ENCODE measurements at regions not wholly inside any gene's neighbourhood (a gene's known extent, or its start where the extent isn't known, plus 50 kb on each side); places are given as distances from the start of the nearest gene placed in this dataset.

DNA sequence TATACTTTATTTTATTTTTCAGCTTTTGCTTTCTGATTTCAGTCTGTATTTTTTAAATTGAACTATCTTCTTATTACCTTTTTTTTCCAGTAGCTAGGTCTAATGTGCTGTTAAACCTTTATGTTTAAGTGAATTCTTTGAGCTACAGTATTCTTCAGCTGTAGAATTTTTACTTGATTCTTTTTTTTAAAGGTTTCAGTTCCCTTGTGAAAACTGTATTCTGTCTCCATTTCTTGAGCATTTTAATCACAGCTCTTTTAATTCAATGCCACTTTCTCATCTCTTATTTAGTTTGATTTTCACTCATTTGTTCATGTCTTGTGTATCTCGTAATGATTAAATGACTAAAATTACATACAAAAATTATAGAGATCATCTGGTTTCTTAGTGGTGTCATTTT is 233.8 kb downstream of the MTRR start:
- no peak for DNase-seq (ENCODE audit: low read depth)
- H3K4me3 ChIP-seq (ENCODE audit: control insufficient read depth, low read depth, low read length), result no peak overlapping the region
- TF ChIP-seq, protein P1, sequence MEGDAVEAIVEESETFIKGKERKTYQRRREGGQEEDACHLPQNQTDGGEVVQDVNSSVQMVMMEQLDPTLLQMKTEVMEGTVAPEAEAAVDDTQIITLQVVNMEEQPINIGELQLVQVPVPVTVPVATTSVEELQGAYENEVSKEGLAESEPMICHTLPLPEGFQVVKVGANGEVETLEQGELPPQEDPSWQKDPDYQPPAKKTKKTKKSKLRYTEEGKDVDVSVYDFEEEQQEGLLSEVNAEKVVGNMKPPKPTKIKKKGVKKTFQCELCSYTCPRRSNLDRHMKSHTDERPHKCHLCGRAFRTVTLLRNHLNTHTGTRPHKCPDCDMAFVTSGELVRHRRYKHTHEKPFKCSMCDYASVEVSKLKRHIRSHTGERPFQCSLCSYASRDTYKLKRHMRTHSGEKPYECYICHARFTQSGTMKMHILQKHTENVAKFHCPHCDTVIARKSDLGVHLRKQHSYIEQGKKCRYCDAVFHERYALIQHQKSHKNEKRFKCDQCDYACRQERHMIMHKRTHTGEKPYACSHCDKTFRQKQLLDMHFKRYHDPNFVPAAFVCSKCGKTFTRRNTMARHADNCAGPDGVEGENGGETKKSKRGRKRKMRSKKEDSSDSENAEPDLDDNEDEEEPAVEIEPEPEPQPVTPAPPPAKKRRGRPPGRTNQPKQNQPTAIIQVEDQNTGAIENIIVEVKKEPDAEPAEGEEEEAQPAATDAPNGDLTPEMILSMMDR (conservative IDR thresholded peaks at IDR 0.05; ENCODE audit: control insufficient read depth, insufficient read depth, low read depth, low read length), result no peak

DNA sequence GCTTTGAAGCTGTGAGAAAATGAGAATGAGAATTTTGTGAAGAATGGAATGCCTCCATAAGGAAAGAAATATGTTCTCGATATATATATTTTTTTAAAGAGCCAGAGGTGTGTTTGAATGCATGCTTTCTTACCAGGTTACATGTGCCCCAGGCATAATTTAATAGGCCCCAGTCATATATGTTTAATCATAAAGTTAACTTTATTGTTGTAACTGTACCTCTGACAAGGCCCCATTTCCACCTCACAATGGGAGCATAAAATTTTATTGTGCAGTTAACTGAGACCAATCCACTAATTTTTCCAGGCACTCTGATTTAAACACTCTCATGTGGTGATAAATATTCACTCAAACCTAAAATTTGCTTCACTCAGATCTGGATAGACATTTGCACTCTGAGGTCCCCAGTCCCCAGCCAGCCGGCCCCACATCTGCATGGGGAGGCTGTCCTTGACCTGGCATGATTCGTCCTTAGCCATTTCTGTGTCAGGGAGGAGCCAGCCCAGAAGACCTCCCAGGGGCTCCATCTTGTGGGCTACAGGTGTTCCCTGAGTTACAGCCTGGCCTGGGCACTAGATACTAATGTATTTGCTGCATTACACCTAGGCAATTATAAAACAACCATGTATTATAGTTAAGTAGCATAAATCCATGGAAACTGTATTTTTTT is 245.8 kb downstream of the MTRR start:
- DNase-seq (ENCODE audit: low read depth), result no peak
- TF ChIP-seq, protein P1 (conservative IDR thresholded peaks at IDR 0.05; ENCODE audit: control insufficient read depth, insufficient read depth, low read depth, low read length), result no peak

DNA sequence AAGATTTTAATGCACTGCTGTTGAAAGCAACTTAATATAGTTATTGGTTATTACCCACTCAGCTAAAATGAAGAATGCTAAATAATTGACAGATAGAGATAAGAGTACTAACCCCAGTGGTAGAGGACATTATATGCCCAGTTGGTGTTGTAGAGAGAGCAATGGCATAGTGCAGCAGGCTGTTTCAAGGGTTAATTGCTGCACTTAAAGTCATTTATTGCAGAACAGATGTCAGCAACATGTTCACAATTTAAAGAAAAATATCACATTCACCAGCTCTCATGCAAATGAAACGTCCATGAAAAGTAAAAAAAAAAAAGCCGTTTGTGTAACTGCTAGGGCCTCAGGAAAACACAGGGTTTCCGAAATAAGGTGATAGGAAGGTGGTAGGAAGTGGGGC is 254.6 kb downstream of the MTRR start:
- DNase-seq (ENCODE audit: low read depth), result no peak
- no peak overlapping the region for H3K4me3 ChIP-seq (ENCODE audit: control insufficient read depth, low read depth, low read length)
- TF ChIP-seq, protein P1 (conservative IDR thresholded peaks at IDR 0.05; ENCODE audit: control insufficient read depth, insufficient read depth, low read depth, low read length), result no peak

More for the DNA sequence above, 245.8 kb downstream of the MTRR start:
- no peak overlapping the region for H3K4me3 ChIP-seq (ENCODE audit: control insufficient read depth, low read depth, low read length)

DNA sequence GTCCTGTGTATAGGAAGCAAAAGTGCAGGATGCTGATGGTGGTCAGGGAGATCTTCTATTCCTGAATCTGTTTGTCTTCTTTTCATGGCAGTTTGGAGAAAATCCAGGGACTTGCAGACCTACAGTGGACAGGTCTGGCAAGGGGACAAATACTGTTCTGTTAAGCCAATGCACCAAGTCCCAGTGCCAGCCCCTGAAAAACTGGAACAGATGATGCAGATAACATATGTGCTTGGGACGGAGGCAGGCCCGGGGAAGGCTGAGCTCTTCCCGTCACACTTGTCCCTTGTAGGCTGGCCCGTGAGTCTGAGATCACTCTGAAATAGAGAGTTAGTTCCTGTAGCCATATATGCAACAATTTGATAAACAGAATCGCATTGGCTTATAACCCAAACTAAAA is 265.7 kb downstream of the MTRR start:
- H3K4me3 ChIP-seq (ENCODE audit: control insufficient read depth, low read depth, low read length), result no peak overlapping the region
- TF ChIP-seq, protein P1 (conservative IDR thresholded peaks at IDR 0.05; ENCODE audit: control insufficient read depth, insufficient read depth, low read depth, low read length), result no peak
- no peak for DNase-seq (ENCODE audit: low read depth)

DNA sequence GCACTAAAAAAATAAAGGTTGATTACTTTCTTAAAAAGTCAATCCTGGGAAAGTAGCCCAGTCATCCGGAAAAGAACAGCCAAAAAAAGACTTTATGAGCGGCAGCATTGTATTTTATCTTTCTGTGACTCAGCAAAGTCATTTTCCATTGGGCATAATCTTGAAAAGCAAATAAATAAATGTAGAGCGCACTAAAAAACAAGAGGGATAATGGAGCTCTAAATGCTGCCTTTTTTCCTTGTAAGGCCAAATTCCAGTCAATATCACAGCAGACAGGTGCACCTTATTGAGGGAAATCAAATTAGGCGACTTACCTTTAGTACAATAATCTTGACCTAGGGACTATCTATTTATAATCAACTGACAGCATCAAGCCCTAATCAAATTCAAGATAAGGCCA is 266.8 kb downstream of the MTRR start:
- TF ChIP-seq, protein P1 (conservative IDR thresholded peaks at IDR 0.05; ENCODE audit: control insufficient read depth, insufficient read depth, low read depth, low read length), result no peak
- DNase-seq (ENCODE audit: low read depth), result no peak
- no peak overlapping the region for H3K4me3 ChIP-seq (ENCODE audit: control insufficient read depth, low read depth, low read length)

DNA sequence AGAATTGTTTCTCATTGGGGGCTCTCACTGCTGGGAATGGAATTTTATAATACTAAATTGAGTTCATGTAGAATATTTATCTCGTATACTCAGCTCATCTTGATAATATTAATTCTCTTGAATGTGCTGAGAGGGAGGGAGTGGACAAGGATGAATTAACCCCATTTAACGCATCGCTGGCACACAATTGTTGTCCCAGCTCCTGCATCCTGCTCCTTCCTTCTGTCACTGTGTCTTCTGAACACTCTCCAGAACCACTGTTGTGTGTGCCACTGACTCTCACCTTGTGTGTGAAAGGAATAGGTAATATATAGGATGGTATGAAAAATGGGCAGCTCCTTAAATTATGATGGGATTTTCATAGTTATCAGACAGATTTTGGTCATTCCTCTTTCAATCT is 267.3 kb downstream of the MTRR start:
- no peak for DNase-seq (ENCODE audit: low read depth)
- TF ChIP-seq, protein P1 (conservative IDR thresholded peaks at IDR 0.05; ENCODE audit: control insufficient read depth, insufficient read depth, low read depth, low read length), result no peak
- no peak overlapping the region for H3K4me3 ChIP-seq (ENCODE audit: control insufficient read depth, low read depth, low read length)

All from fibroblast of mammary gland (primary cell).